Thyroid gland (tissue), 4 donors: ENCODE measurements at regions not wholly inside any gene's neighbourhood (a gene's known extent, or its start where the extent isn't known, plus 50 kb on each side); places are given as distances from the start of the nearest gene placed in this dataset.

Experiments
- POLR2A ChIP-seq, 2 donors: fragments of 450-650 bp; IDR thresholded peaks; one replicate each; pipeline ENCODE4 v1.6.1; 2017; ENCODE audit warnings: antibody characterized with exemption in 2 of 2, mild to moderate bottlenecking in 2 of 2, moderate library complexity in 1 of 2
- TF ChIP-seq, protein P1 (sequence below), 6 experiments: fragments of 200-600 bp in 3 of 6; fragments of 450-650 bp in 3 of 6; sonication (generic) in 3 of 6; IDR thresholded peaks; one replicate each; pipeline ENCODE4 v1.5.1; 2016 to 2019; ENCODE audit warnings: antibody characterized with exemption in 6 of 6, mild to moderate bottlenecking in 2 of 6, inconsistent platforms in 1 of 6, moderate library complexity in 1 of 6

DNA sequence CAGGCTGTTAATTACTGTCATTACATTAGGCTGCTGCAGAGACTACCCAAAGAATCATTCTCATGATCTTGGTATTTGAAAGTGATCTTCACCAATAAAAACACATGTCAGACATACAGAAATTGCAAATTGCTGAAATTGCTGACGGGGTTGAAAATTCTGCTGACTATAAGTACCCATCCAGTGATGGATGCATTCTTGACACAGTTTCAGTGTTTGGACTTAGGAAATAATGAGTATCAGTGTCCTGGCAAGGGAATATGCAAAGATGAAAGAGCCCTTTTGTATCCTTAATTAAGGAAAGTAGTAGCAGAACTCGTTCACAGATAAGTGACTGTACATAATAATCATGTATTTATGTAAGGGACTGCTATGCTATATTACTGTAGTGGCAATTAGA, 221.1 kb upstream of the ATP5MC3 start:
- TF ChIP-seq, protein P1, sequence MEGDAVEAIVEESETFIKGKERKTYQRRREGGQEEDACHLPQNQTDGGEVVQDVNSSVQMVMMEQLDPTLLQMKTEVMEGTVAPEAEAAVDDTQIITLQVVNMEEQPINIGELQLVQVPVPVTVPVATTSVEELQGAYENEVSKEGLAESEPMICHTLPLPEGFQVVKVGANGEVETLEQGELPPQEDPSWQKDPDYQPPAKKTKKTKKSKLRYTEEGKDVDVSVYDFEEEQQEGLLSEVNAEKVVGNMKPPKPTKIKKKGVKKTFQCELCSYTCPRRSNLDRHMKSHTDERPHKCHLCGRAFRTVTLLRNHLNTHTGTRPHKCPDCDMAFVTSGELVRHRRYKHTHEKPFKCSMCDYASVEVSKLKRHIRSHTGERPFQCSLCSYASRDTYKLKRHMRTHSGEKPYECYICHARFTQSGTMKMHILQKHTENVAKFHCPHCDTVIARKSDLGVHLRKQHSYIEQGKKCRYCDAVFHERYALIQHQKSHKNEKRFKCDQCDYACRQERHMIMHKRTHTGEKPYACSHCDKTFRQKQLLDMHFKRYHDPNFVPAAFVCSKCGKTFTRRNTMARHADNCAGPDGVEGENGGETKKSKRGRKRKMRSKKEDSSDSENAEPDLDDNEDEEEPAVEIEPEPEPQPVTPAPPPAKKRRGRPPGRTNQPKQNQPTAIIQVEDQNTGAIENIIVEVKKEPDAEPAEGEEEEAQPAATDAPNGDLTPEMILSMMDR (IDR thresholded peaks at IDR 0.05) = no peak
- no peak for TF ChIP-seq POLR2A (IDR thresholded peaks at IDR 0.05)
